Neural progenitor cell (in vitro differentiated cells): ENCODE measurements at regions not wholly inside any gene's neighbourhood (a gene's known extent, or its start where the extent isn't known, plus 50 kb on each side); places are given as distances from the start of the nearest gene placed in this dataset.

Experiments used
- DNase-seq: peaks from one replicate; pipeline ENCODE4 v3.0.0-alpha.2; 2016; ENCODE audit warnings: low spot score
- H2AFZ ChIP-seq: fragments of 200-600 bp; sonication (generic); replicated peaks from 2 replicates; pipeline ENCODE4 v1.6.1; 2016; ENCODE audit warnings: antibody characterized with exemption
- H3F3A ChIP-seq: fragments of 200-600 bp; sonication (generic); 2 replicates; pipeline ENCODE4 v1.6.1; 2016; ENCODE audit warnings: antibody characterized with exemption, low read depth
- H3K27ac ChIP-seq: fragments of 200-600 bp; sonication (generic); 2 replicates; pipeline ENCODE4 v1.5.1; 2016; ENCODE audit warnings: mild to moderate bottlenecking
- H3K27me3 ChIP-seq: fragments of 200-600 bp; sonication (generic); 2 replicates; pipeline ENCODE4 v1.6.1; 2016; ENCODE audit warnings: mild to moderate bottlenecking, moderate library complexity
- H3K36me3 ChIP-seq: fragments of 200-600 bp; sonication (generic); 2 replicates; pipeline ENCODE4 v1.5.1; 2016
- H3K4me1 ChIP-seq: fragments of 200-600 bp; sonication (generic); 2 replicates; pipeline ENCODE4 v1.6.1; 2016; ENCODE audit warnings: mixed run types
- H3K4me2 ChIP-seq: fragments of 200-600 bp; sonication (generic); 2 replicates; pipeline ENCODE4 v1.6.1; 2016
- H3K4me3 ChIP-seq: fragments of 200-600 bp; sonication (generic); 2 replicates; pipeline ENCODE4 v1.5.1; 2016
- H3K79me2 ChIP-seq: fragments of 200-600 bp; sonication (generic); 2 replicates; pipeline ENCODE4 v1.6.1; 2016; ENCODE audit warnings: low read depth
- H3K9ac ChIP-seq: fragments of 200-600 bp; sonication (generic); 2 replicates; pipeline ENCODE4 v1.6.1; 2016
- H3K9me3 ChIP-seq: fragments of 200-600 bp; sonication (generic); 2 replicates; pipeline ENCODE4 v1.5.1; 2016; ENCODE audit warnings: low read depth
- H4K20me1 ChIP-seq: fragments of 200-600 bp; sonication (generic); 2 replicates; pipeline ENCODE4 v1.6.1; 2016; ENCODE audit warnings: low read depth
- H3K27ac Mint-ChIP-seq: 3 replicates; pipeline ENCODE4 v1.8.0; 2021; ENCODE audit warnings: mixed read lengths
- H3K27me3 Mint-ChIP-seq: 2 replicates; pipeline ENCODE4 v1.8.0; 2022; ENCODE audit warnings: low read depth, mild to moderate bottlenecking, inconsistent platforms, moderate library complexity, mixed read lengths; ENCODE audit not compliant: insufficient read depth
- H3K36me3 Mint-ChIP-seq: 3 replicates; pipeline ENCODE4 v1.8.0; 2021; ENCODE audit warnings: mixed read lengths
- H3K4me1 Mint-ChIP-seq: 3 replicates; pipeline ENCODE4 v1.8.0; 2021; ENCODE audit warnings: mixed read lengths
- H3K4me3 Mint-ChIP-seq: 3 replicates; pipeline ENCODE4 v1.8.0; 2021; ENCODE audit warnings: mild to moderate bottlenecking, moderate library complexity, mixed read lengths
- H3K9me3 Mint-ChIP-seq: 3 replicates; pipeline ENCODE4 v1.8.0; 2020; ENCODE audit warnings: mixed read lengths
- EZH2 ChIP-seq: fragments of 200-600 bp; sonication (generic); IDR thresholded peaks from 2 replicates; pipeline ENCODE4 v1.6.1; 2017; ENCODE audit warnings: antibody characterized with exemption, mild to moderate bottlenecking, moderate library complexity
- EZH2phosphoT487 ChIP-seq: fragments of 200-600 bp; sonication (generic); IDR thresholded peaks from 2 replicates; pipeline ENCODE4 v1.6.1; 2017; ENCODE audit warnings: antibody characterized with exemption
- TF ChIP-seq, protein P1 (sequence below): fragments of 200-600 bp; sonication (generic); IDR thresholded peaks from 2 replicates; pipeline ENCODE4 v1.5.1; 2017; ENCODE audit warnings: antibody characterized with exemption, mild to moderate bottlenecking

DNA sequence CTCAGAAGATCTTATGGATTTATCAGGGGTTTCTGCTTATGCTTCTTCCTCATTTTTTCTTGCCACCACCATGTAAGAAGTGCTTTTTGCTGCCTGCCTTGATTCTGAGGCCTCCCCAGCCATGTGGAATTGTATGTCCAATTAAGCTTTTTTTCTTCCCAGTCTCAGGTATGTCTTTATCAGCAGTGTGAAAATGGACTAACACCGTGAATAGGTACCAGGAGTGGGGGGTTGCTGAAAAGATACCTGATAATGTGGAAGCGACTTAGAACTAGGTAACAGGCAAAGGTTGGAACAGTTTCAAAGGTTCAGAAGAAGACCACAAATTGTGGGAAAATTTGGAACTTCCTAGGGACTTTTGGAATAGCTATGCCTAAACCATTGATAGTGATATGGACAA is 1222.5 kb upstream of the NUDT12 start:
- no peak overlapping the region for H2AFZ ChIP-seq
- no peaks in the 10 kb centered on the region for H3K36me3 ChIP-seq
- H3K9ac ChIP-seq = no peak overlapping the region
- H3K27me3 ChIP-seq = no peaks in the 10 kb centered on the region
- H3K4me3 Mint-ChIP-seq = no peak overlapping the region
- no peak overlapping the region for H3K27ac Mint-ChIP-seq
- no peaks in the 10 kb centered on the region for H3K79me2 ChIP-seq
- H3K27me3 Mint-ChIP-seq = peaks cover 4% of the 10 kb centered on the region
- no peak for DNase-seq
- no peaks in the 10 kb centered on the region for H3F3A ChIP-seq
- H3K9me3 ChIP-seq = no peaks in the 10 kb centered on the region
- peaks cover 7% of the 10 kb centered on the region for H3K9me3 Mint-ChIP-seq
- H4K20me1 ChIP-seq = no peaks in the 10 kb centered on the region
- H3K4me3 ChIP-seq = no peak overlapping the region
- no peaks in the 10 kb centered on the region for H3K36me3 Mint-ChIP-seq
- no peaks in the 10 kb centered on the region for H3K4me1 ChIP-seq
- no peak overlapping the region for H3K27ac ChIP-seq
- H3K4me1 Mint-ChIP-seq = no peaks in the 10 kb centered on the region
- no peak for TF ChIP-seq EZH2
- no peak for TF ChIP-seq EZH2phosphoT487
- TF ChIP-seq, protein P1, sequence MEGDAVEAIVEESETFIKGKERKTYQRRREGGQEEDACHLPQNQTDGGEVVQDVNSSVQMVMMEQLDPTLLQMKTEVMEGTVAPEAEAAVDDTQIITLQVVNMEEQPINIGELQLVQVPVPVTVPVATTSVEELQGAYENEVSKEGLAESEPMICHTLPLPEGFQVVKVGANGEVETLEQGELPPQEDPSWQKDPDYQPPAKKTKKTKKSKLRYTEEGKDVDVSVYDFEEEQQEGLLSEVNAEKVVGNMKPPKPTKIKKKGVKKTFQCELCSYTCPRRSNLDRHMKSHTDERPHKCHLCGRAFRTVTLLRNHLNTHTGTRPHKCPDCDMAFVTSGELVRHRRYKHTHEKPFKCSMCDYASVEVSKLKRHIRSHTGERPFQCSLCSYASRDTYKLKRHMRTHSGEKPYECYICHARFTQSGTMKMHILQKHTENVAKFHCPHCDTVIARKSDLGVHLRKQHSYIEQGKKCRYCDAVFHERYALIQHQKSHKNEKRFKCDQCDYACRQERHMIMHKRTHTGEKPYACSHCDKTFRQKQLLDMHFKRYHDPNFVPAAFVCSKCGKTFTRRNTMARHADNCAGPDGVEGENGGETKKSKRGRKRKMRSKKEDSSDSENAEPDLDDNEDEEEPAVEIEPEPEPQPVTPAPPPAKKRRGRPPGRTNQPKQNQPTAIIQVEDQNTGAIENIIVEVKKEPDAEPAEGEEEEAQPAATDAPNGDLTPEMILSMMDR = no peak
- no peak overlapping the region for H3K4me2 ChIP-seq

- Histone ChIP-seq H3K9ac (no peak overlapping the region), H2AFZ (no peak overlapping the region), H3K4me1 (no peaks in the 10 kb centered on the region), H3K9me3 (no peaks in the 10 kb centered on the region), H3K4me2 (no peak overlapping the region), H3K36me3 (no peaks in the 10 kb centered on the region), H3K27me3 (no peaks in the 10 kb centered on the region), H3K4me3 (no peak overlapping the region), H3K27ac (no peak overlapping the region), H4K20me1 (no peaks in the 10 kb centered on the region), H3K79me2 (no peaks in the 10 kb centered on the region), H3F3A (no peaks in the 10 kb centered on the region)
- TF ChIP-seq, protein P1 = no peak
- TF ChIP-seq EZH2phosphoT487 = no peak
- no peak for TF ChIP-seq EZH2
- DNase-seq = no peak
- Mint-ChIP-seq H3K27me3 (no peaks in the 10 kb centered on the region), H3K27ac (no peak overlapping the region), H3K9me3 (peaks cover 2% of the 10 kb centered on the region), H3K4me1 (no peaks in the 10 kb centered on the region), H3K4me3 (no peak overlapping the region), H3K36me3 (no peaks in the 10 kb centered on the region)
Measured at GRCh38 chr5:104774372-104774771, 1211.8 kb upstream of the NUDT12 start.

- no peaks in the 10 kb centered on the region for H3K79me2 ChIP-seq
- H3K36me3 ChIP-seq = no peaks in the 10 kb centered on the region
- Mint-ChIP-seq H3K9me3 (peaks cover 5% of the 10 kb centered on the region), H3K4me3 (no peak overlapping the region), H3K27ac (no peak overlapping the region), H3K27me3 (no peaks in the 10 kb centered on the region), H3K36me3 (no peaks in the 10 kb centered on the region), H3K4me1 (peaks cover 2% of the 10 kb centered on the region)
- TF ChIP-seq, protein P1 = no peak
- TF ChIP-seq EZH2phosphoT487 (no peak), EZH2 (no peak)
- H4K20me1 ChIP-seq = no peaks in the 10 kb centered on the region
- H3K4me1 ChIP-seq = no peaks in the 10 kb centered on the region
- DNase-seq = no peak
- no peak overlapping the region for H3K4me3 ChIP-seq
- no peaks in the 10 kb centered on the region for H3K27me3 ChIP-seq
- no peak overlapping the region for H3K9ac ChIP-seq
- no peak overlapping the region for H3K27ac ChIP-seq
- no peak overlapping the region for H2AFZ ChIP-seq
- H3K9me3 ChIP-seq = no peaks in the 10 kb centered on the region
- H3F3A ChIP-seq = no peaks in the 10 kb centered on the region
- H3K4me2 ChIP-seq = no peak overlapping the region
Measured at GRCh38 chr5:104764197-104764596, 1201.6 kb upstream of the NUDT12 start.

DNA sequence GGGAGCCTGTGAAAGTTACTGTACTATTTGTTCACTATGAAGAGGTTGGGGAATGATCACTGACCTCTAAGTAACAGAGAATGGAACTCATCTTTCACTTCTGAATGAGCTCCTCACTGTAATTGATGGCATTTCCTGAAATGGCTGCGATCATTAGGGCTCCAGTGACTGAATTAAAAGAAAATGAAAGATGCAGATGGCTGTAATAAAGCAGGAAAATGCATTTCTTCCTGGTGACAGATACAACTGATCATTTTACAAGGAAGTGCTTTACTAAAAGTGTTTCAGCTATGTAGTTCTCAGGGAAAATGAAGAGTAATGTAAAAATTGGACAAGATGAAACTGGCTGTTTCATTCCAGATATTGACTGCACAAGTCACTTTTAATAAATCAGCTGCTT is 1200.6 kb upstream of the NUDT12 start:
- Histone ChIP-seq H4K20me1 (no peaks in the 10 kb centered on the region), H3F3A (no peaks in the 10 kb centered on the region), H3K27me3 (no peaks in the 10 kb centered on the region), H3K4me3 (no peak overlapping the region), H2AFZ (no peak overlapping the region), H3K9ac (no peak overlapping the region), H3K79me2 (no peaks in the 10 kb centered on the region), H3K36me3 (no peaks in the 10 kb centered on the region), H3K4me2 (no peak overlapping the region), H3K27ac (no peak overlapping the region), H3K4me1 (no peaks in the 10 kb centered on the region), H3K9me3 (no peaks in the 10 kb centered on the region)
- Mint-ChIP-seq H3K27me3 (no peaks in the 10 kb centered on the region), H3K4me3 (no peak overlapping the region), H3K36me3 (no peaks in the 10 kb centered on the region), H3K4me1 (peaks cover 2% of the 10 kb centered on the region), H3K27ac (no peak overlapping the region), H3K9me3 (peaks cover 5% of the 10 kb centered on the region)
- TF ChIP-seq, protein P1 = no peak
- TF ChIP-seq EZH2 = no peak
- no peak for TF ChIP-seq EZH2phosphoT487
- no peak for DNase-seq
